OCI-LY3 (cell line): ENCODE measurements at regions not wholly inside any gene's neighbourhood (a gene's known extent, or its start where the extent isn't known, plus 50 kb on each side); places are given as distances from the start of the nearest gene placed in this dataset.
A peak's percentile ranks its signal among the peaks of the same experiment; 100 is the strongest.

Source experiments
- H2AFZ ChIP-seq: fragments of 200-600, 300-600 bp; shearing (Covaris generic); 2 replicates; pipeline ENCODE4 v1.6.0; 2014; ENCODE audit warnings: antibody characterized with exemption, low read depth, low read length
- H3K27ac ChIP-seq: fragments of 200-600, 300-600 bp; sonication (generic); 2 replicates; pipeline ENCODE4 v1.5.1; 2014; ENCODE audit warnings: mild to moderate bottlenecking, low read length, moderate library complexity, mixed read lengths
- H3K27me3 ChIP-seq: fragments of 200-600, 300-600 bp; sonication (generic); 2 replicates; pipeline ENCODE4 v1.6.1; 2014; ENCODE audit warnings: low read depth, low read length, mixed read lengths
- H3K36me3 ChIP-seq: fragments of 200-600, 300-600 bp; sonication (generic); replicated peaks from 2 replicates; pipeline ENCODE3; 2014; ENCODE audit warnings: low read depth, low read length, mixed read lengths
- H3K4me1 ChIP-seq: fragments of 300-600, 200-600 bp; sonication (generic); 2 replicates; pipeline ENCODE4 v1.6.1; 2014; ENCODE audit warnings: low read length, mixed read lengths
- H3K4me2 ChIP-seq: fragments of 200-600, 300-600 bp; sonication (generic); 2 replicates; pipeline ENCODE4 v1.6.1; 2014; ENCODE audit warnings: low read length, mixed read lengths
- H3K4me3 ChIP-seq: fragments of 300-600, 200-600 bp; sonication (generic); 2 replicates; pipeline ENCODE4 v1.5.1; 2014; ENCODE audit warnings: antibody characterized with exemption, mild to moderate bottlenecking, low read length, moderate library complexity
- H3K79me2 ChIP-seq: fragments of 300-600, 200-600 bp; shearing (Covaris generic); 2 replicates; pipeline ENCODE4 v1.6.1; 2014; ENCODE audit warnings: mild to moderate bottlenecking, low read length, mixed read lengths
- H3K9ac ChIP-seq: fragments of 300-600, 200-600 bp; shearing (Covaris generic); 2 replicates; pipeline ENCODE4 v1.6.0; 2014; ENCODE audit warnings: mild to moderate bottlenecking, low read length, moderate library complexity
- H3K9me3 ChIP-seq: fragments of 200-600, 300-600 bp; shearing (Covaris generic); 2 replicates; pipeline ENCODE4 v1.6.1; 2014; ENCODE audit warnings: low read length, mixed read lengths; ENCODE audit not compliant: insufficient read depth
- H4K20me1 ChIP-seq: fragments of 200-600, 300-600 bp; sonication (generic); 2 replicates; pipeline ENCODE4 v1.6.1; 2016; ENCODE audit warnings: low read length, mixed read lengths; ENCODE audit not compliant: insufficient read depth
- CTCF ChIP-seq: fragments of 200-600, 300-600 bp; sonication (generic); IDR thresholded peaks from 2 replicates; pipeline ENCODE4 v1.5.1; 2014; ENCODE audit warnings: antibody characterized with exemption, low read length, low read depth
- EZH2phosphoT487 ChIP-seq: fragments of 200-600 bp; shearing (Covaris generic); IDR thresholded peaks from 2 replicates; pipeline ENCODE4 v1.6.1; 2018; ENCODE audit warnings: antibody characterized with exemption, mixed run types, low read depth

- H3K4me3 ChIP-seq: no peak overlapping the region
- no peaks in the 10 kb centered on the region for H3K9me3 ChIP-seq
- H3K27me3 ChIP-seq: no peaks in the 10 kb centered on the region
- H3K4me2 ChIP-seq: 0 out of 2 replicates have a peak overlapping the region, but pooled peaks have one; percentile 5
- no peak overlapping the region for H3K27ac ChIP-seq
- H3K4me1 ChIP-seq: peaks cover 8% of the 10 kb centered on the region; the same call in 1 of the 2 replicates
- H4K20me1 ChIP-seq: no peaks in the 10 kb centered on the region
- H3K36me3 ChIP-seq: no peaks in the 10 kb centered on the region
- no peaks in the 10 kb centered on the region for H3K79me2 ChIP-seq
- no peak overlapping the region for H2AFZ ChIP-seq
- no peak overlapping the region for H3K9ac ChIP-seq
- TF ChIP-seq EZH2phosphoT487: no peak
- peak; percentile 96 for TF ChIP-seq CTCF
Measured at GRCh38 chr3:20511863-20512505, 326.0 kb upstream of the SGO1 start.

- H3K4me3 ChIP-seq: no peak overlapping the region
- no peaks in the 10 kb centered on the region for H4K20me1 ChIP-seq
- H3K27me3 ChIP-seq: no peaks in the 10 kb centered on the region
- H3K4me1 ChIP-seq: peaks cover 8% of the 10 kb centered on the region; the same call in 1 of the 2 replicates
- H3K4me2 ChIP-seq: no peak overlapping the region
- H3K27ac ChIP-seq: no peak overlapping the region
- no peaks in the 10 kb centered on the region for H3K79me2 ChIP-seq
- TF ChIP-seq CTCF (no peak), EZH2phosphoT487 (no peak)
- H3K36me3 ChIP-seq: no peaks in the 10 kb centered on the region
- H3K9ac ChIP-seq: no peak overlapping the region
- no peak overlapping the region for H2AFZ ChIP-seq
- H3K9me3 ChIP-seq: no peaks in the 10 kb centered on the region
Measured at GRCh38 chr3:20510396-20510795, 324.4 kb upstream of the SGO1 start.

GRCh38 chr3:20503394-20504082 is 317.5 kb upstream of the SGO1 start:
- Histone ChIP-seq H3K4me3 (no peak overlapping the region), H3K9me3 (no peaks in the 10 kb centered on the region), H3K27me3 (no peaks in the 10 kb centered on the region), H3K79me2 (no peaks in the 10 kb centered on the region), H3K9ac (no peak overlapping the region), H3K4me1 (no peaks in the 10 kb centered on the region), H4K20me1 (no peaks in the 10 kb centered on the region), H3K4me2 (no peak overlapping the region), H3K36me3 (no peaks in the 10 kb centered on the region), H3K27ac (no peak overlapping the region), H2AFZ (no peak overlapping the region)
- no peak for TF ChIP-seq EZH2phosphoT487
- no peak for TF ChIP-seq CTCF

- Histone ChIP-seq H2AFZ (no peak overlapping the region), H3K79me2 (no peaks in the 10 kb centered on the region), H3K27ac (no peak overlapping the region), H3K4me3 (no peak overlapping the region), H3K4me2 (0 out of 2 replicates have a peak overlapping the region, but pooled peaks have one; percentile 1), H3K27me3 (no peaks in the 10 kb centered on the region), H3K36me3 (no peaks in the 10 kb centered on the region), H3K4me1 (peaks cover 9% of the 10 kb centered on the region), H3K9ac (no peak overlapping the region), H4K20me1 (no peaks in the 10 kb centered on the region), H3K9me3 (no peaks in the 10 kb centered on the region)
- TF ChIP-seq CTCF (no peak), EZH2phosphoT487 (no peak)
Measured at GRCh38 chr3:20490996-20491395, 305.0 kb upstream of the SGO1 start.
